ENCODE measurements at regions not wholly inside any gene's neighbourhood (a gene's known extent, or its start where the extent isn't known, plus 50 kb on each side); places are given as distances from the start of the nearest gene placed in this dataset.
"Not testable (repeated sequence)": the region's sequence is repeated elsewhere in the genome, so short reads cannot be mapped to it uniquely, and the experiment has no call there.

GRCh38 chr2:139721411-139721995 lies 941.3 kb upstream of the NXPH2 start:
- DNase-seq (ENCODE audit: low read depth in 2 of 2) = no peak

- DNase-seq (ENCODE audit: low read depth in 2 of 2) = no peak
Measured at GRCh38 chr2:139720056-139720455, 939.9 kb upstream of the NXPH2 start.

GRCh38 chr2:139704606-139705005 lies 924.4 kb upstream of the NXPH2 start:
- DNase-seq (ENCODE audit: low read depth in 2 of 2) = no peak

- no peak for DNase-seq (ENCODE audit: low read depth in 2 of 2)
Measured at GRCh38 chr2:139694327-139694726, 914.1 kb upstream of the NXPH2 start.

GRCh38 chr2:139686205-139686604 lies 906.0 kb upstream of the NXPH2 start:
- no peak for DNase-seq (ENCODE audit: low read depth in 2 of 2)

GRCh38 chr2:139685090-139685983 lies 905.1 kb upstream of the NXPH2 start:
- DNase-seq (ENCODE audit: low read depth in 2 of 2) = no peak

GRCh38 chr2:139684286-139684860 lies 904.2 kb upstream of the NXPH2 start:
- no peak for DNase-seq (ENCODE audit: low read depth in 2 of 2)

GRCh38 chr2:139674577-139674976 lies 894.4 kb upstream of the NXPH2 start:
- DNase-seq (ENCODE audit: low read depth in 2 of 2) = no peak

GRCh38 chr2:139673447-139673846 lies 893.3 kb upstream of the NXPH2 start:
- DNase-seq (ENCODE audit: low read depth in 2 of 2) = not testable (repeated sequence)

GRCh38 chr2:139669675-139670074 lies 889.5 kb upstream of the NXPH2 start:
- no peak for DNase-seq (ENCODE audit: low read depth in 2 of 2)

- no peak for DNase-seq (ENCODE audit: low read depth in 2 of 2)
Measured at GRCh38 chr2:139652385-139652784, 872.2 kb upstream of the NXPH2 start.

GRCh38 chr2:139645617-139646016 lies 865.4 kb upstream of the NXPH2 start:
- no peak for DNase-seq (ENCODE audit: low read depth in 2 of 2)

GRCh38 chr2:139643139-139643538 lies 862.9 kb upstream of the NXPH2 start:
- DNase-seq (ENCODE audit: low read depth in 2 of 2) = no peak

- DNase-seq (ENCODE audit: low read depth in 2 of 2) = no peak
Measured at GRCh38 chr2:139631966-139632365, 851.8 kb upstream of the NXPH2 start.

- DNase-seq (ENCODE audit: low read depth in 2 of 2) = no peak
Measured at GRCh38 chr2:139628931-139629330, 848.7 kb upstream of the NXPH2 start.

GRCh38 chr2:139626128-139626527 lies 845.9 kb upstream of the NXPH2 start:
- DNase-seq (ENCODE audit: low read depth in 2 of 2) = no peak

- DNase-seq (ENCODE audit: low read depth in 2 of 2) = no peak
Measured at GRCh38 chr2:139622691-139623090, 842.5 kb upstream of the NXPH2 start.

GRCh38 chr2:139617747-139618146 lies 837.6 kb upstream of the NXPH2 start:
- no peak for DNase-seq (ENCODE audit: low read depth in 2 of 2)

- no peak for DNase-seq (ENCODE audit: low read depth in 2 of 2)
Measured at GRCh38 chr2:139613264-139613663, 833.1 kb upstream of the NXPH2 start.

- DNase-seq (ENCODE audit: low read depth in 2 of 2) = no peak
Measured at GRCh38 chr2:139610512-139610911, 830.3 kb upstream of the NXPH2 start.

GRCh38 chr2:139609109-139609508 lies 828.9 kb upstream of the NXPH2 start:
- DNase-seq (ENCODE audit: low read depth in 2 of 2) = no peak

- DNase-seq (ENCODE audit: low read depth in 2 of 2) = no peak
Measured at GRCh38 chr2:139605668-139606067, 825.5 kb upstream of the NXPH2 start.

- DNase-seq (ENCODE audit: low read depth in 2 of 2) = no peak
Measured at GRCh38 chr2:139600166-139600565, 820.0 kb upstream of the NXPH2 start.
